OCI-LY7 (cell line): ENCODE measurements at regions not wholly inside any gene's neighbourhood (a gene's known extent, or its start where the extent isn't known, plus 50 kb on each side); places are given as distances from the start of the nearest gene placed in this dataset.

Source experiments
- BruUV-seq: library from RNA; stranded (reverse); fragments of 400-500 nt; replicated peaks from 2 replicates; lab custom pipeline; 2021; lab: Mats Ljungman, UMichigan
- CTCF ChIA-PET: fragments of 300-600 bp; sonication (Branson Sonifier 250); formaldehyde crosslinking; loops from one replicate; lab custom pipeline; 2022; ENCODE audit warnings: antibody characterized with exemption; ENCODE audit not compliant: unreplicated experiment; lab: Charles Lee
- POLR2A ChIA-PET: fragments of 300-600 bp; sonication (Branson Sonifier 250); formaldehyde crosslinking; loops from one replicate; lab custom pipeline; 2022; ENCODE audit warnings: antibody characterized with exemption; lab: Charles Lee
- DNase-seq: peaks from one replicate; pipeline ENCODE4 v3.0.0-alpha.2; 2015; ENCODE audit warnings: low spot score
- H2AFZ ChIP-seq: fragments of 200-600 bp; sonication (generic), shearing (Covaris generic); 2 replicates; pipeline ENCODE4 v1.6.1; 2014; ENCODE audit warnings: mild to moderate bottlenecking, antibody characterized with exemption, low read length, moderate library complexity
- H3K27ac ChIP-seq: fragments of 200-600 bp; sonication (generic); 2 replicates; pipeline ENCODE4 v1.5.1; 2014; ENCODE audit warnings: mixed run types, low read depth, mild to moderate bottlenecking, moderate library complexity, low read length, inconsistent platforms; ENCODE audit not compliant: poor library complexity, severe bottlenecking
- H3K36me3 ChIP-seq: fragments of 200-600 bp; sonication (generic); 2 replicates; pipeline ENCODE4 v1.6.1; 2014; ENCODE audit warnings: mild to moderate bottlenecking, antibody characterized with exemption, low read length, moderate library complexity, mixed read lengths; ENCODE audit not compliant: insufficient read depth
- H3K4me1 ChIP-seq: fragments of 200-600 bp; sonication (generic); 2 replicates; pipeline ENCODE4 v1.5.1; 2014; ENCODE audit warnings: mild to moderate bottlenecking, low read length; ENCODE audit not compliant: insufficient read depth, poor library complexity, severe bottlenecking
- H3K4me2 ChIP-seq: fragments of 200-600 bp; sonication (generic); 2 replicates; pipeline ENCODE4 v1.6.1; 2014; ENCODE audit warnings: mild to moderate bottlenecking, low read length
- H3K4me3 ChIP-seq: fragments of 200-600 bp; sonication (generic); 2 replicates; pipeline ENCODE4 v1.5.1; 2014; ENCODE audit warnings: mild to moderate bottlenecking, low read depth, low read length; ENCODE audit not compliant: poor library complexity, severe bottlenecking
- H3K79me2 ChIP-seq: fragments of 200-600 bp; sonication (generic); 2 replicates; pipeline ENCODE4 v1.6.1; 2016; ENCODE audit warnings: low read depth, mild to moderate bottlenecking, low read length, moderate library complexity, mixed read lengths; ENCODE audit not compliant: insufficient read depth
- H3K9me2 ChIP-seq: fragments of 200-600 bp; sonication (generic); 2 replicates; pipeline ENCODE4 v1.6.1; 2016; ENCODE audit warnings: mild to moderate bottlenecking, low read length, mixed read lengths; ENCODE audit not compliant: insufficient read depth
- H3K9me3 ChIP-seq: fragments of 200-600 bp; sonication (generic); 2 replicates; pipeline ENCODE4 v1.6.1; 2014; ENCODE audit warnings: mild to moderate bottlenecking, mixed run types, low read length, mixed read lengths
- H4K20me1 ChIP-seq: fragments of 200-600 bp; sonication (generic); 2 replicates; pipeline ENCODE4 v1.6.1; 2014; ENCODE audit warnings: mild to moderate bottlenecking, antibody characterized with exemption, low read length, moderate library complexity, mixed read lengths; ENCODE audit not compliant: insufficient read depth
- EZH2phosphoT487 ChIP-seq: fragments of 200-600 bp; sonication (generic); IDR thresholded peaks from 2 replicates; pipeline ENCODE4 v1.6.1; 2018; ENCODE audit warnings: low read depth, borderline replicate concordance, mild to moderate bottlenecking, mixed run types, antibody characterized with exemption, low read length, moderate library complexity, mixed read lengths
- intact Hi-C: fragments of 100-400 bp; cut with micrococcal nuclease; formaldehyde crosslinking; loops from one replicate; pipeline ENCODE4 v1.10.0; 2022; ENCODE audit not compliant: unreplicated experiment
- TF ChIP-seq, protein P1 (sequence below): fragments of 200-600 bp; sonication (generic); conservative IDR thresholded peaks from 2 replicates; pipeline ENCODE4 v1.5.1; 2014; ENCODE audit warnings: mild to moderate bottlenecking, antibody characterized with exemption, low read length, moderate library complexity, mixed read lengths

DNA sequence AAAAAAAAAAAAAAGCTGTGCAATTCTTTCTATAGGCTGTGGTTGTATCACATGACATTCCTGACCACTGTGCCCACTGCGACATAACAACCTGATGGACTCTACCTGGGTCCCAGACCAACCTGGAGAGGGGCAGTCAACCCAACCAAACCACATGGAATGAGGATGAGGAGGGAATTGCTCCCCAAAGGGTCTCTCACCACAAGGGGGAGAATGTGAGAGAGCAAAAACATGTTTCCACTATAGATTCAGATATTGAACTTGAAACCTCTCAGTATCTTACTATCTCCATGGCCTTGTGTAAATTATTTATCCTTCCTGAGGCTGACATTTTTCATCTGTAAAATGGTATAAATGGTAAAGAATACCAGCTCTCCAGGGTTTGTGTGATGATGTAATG, 66.9 kb upstream of the SV2C start:
- no peak overlapping the region for H3K4me3 ChIP-seq
- H4K20me1 ChIP-seq = no peaks in the 10 kb centered on the region
- no peak overlapping the region for H3K27ac ChIP-seq
- H3K4me2 ChIP-seq = no peak overlapping the region
- DNase-seq = no peak
- intact Hi-C loops = no loop called here
- no peaks in the 10 kb centered on the region for H3K9me3 ChIP-seq
- no peaks in the 10 kb centered on the region for H3K9me2 ChIP-seq
- TF ChIP-seq, protein P1, sequence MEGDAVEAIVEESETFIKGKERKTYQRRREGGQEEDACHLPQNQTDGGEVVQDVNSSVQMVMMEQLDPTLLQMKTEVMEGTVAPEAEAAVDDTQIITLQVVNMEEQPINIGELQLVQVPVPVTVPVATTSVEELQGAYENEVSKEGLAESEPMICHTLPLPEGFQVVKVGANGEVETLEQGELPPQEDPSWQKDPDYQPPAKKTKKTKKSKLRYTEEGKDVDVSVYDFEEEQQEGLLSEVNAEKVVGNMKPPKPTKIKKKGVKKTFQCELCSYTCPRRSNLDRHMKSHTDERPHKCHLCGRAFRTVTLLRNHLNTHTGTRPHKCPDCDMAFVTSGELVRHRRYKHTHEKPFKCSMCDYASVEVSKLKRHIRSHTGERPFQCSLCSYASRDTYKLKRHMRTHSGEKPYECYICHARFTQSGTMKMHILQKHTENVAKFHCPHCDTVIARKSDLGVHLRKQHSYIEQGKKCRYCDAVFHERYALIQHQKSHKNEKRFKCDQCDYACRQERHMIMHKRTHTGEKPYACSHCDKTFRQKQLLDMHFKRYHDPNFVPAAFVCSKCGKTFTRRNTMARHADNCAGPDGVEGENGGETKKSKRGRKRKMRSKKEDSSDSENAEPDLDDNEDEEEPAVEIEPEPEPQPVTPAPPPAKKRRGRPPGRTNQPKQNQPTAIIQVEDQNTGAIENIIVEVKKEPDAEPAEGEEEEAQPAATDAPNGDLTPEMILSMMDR = 0 out of 2 replicates have a peak, but pooled peaks have one; percentile 31
- TF ChIP-seq EZH2phosphoT487 = no peak
- H3K36me3 ChIP-seq = no peaks in the 10 kb centered on the region
- H3K4me1 ChIP-seq = no peaks in the 10 kb centered on the region
- no peak overlapping the region for H2AFZ ChIP-seq
- POLR2A ChIA-PET = no interaction called here
- H3K79me2 ChIP-seq = no peaks in the 10 kb centered on the region
- CTCF ChIA-PET = no interaction called here
- BruUV-seq = no TSS peak

DNA sequence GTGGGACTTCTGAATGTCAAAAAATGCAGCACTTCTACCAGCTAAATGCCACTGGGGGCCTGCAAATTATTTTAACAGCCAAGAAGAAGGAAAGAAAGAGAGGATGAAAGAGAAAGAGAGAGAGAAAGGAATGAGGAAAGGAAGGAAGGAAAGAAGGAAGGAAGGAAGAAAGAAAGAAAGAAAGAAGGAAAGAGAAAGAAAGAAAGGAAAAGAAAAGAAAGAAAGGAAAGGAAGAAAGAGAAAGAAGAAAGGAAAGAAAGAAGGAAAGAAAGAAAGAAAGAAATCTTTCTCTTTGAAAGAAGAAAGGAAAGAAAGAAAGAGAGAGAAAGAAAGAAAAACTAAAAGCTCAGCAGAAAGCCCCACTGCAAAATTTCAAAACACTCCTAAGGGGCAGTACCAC, 69.2 kb upstream of the SV2C start:
- no peak overlapping the region for H2AFZ ChIP-seq
- no peaks in the 10 kb centered on the region for H3K36me3 ChIP-seq
- TF ChIP-seq, protein P1 = no peak
- no peak for TF ChIP-seq EZH2phosphoT487
- POLR2A ChIA-PET = interaction anchor here (0.6 kb wide), 1 partner anchor 58 kb away, joined by 3 read pairs; no protein-coding TSS in a partner anchor
- no peaks in the 10 kb centered on the region for H4K20me1 ChIP-seq
- H3K4me1 ChIP-seq = no peaks in the 10 kb centered on the region
- intact Hi-C loops = no loop called here
- H3K9me3 ChIP-seq = no peaks in the 10 kb centered on the region
- BruUV-seq = no TSS peak
- H3K9me2 ChIP-seq = no peaks in the 10 kb centered on the region
- H3K27ac ChIP-seq = no peak overlapping the region
- H3K4me2 ChIP-seq = no peak overlapping the region
- CTCF ChIA-PET = no interaction called here
- H3K4me3 ChIP-seq = no peak overlapping the region
- no peak for DNase-seq
- H3K79me2 ChIP-seq = no peaks in the 10 kb centered on the region

DNA sequence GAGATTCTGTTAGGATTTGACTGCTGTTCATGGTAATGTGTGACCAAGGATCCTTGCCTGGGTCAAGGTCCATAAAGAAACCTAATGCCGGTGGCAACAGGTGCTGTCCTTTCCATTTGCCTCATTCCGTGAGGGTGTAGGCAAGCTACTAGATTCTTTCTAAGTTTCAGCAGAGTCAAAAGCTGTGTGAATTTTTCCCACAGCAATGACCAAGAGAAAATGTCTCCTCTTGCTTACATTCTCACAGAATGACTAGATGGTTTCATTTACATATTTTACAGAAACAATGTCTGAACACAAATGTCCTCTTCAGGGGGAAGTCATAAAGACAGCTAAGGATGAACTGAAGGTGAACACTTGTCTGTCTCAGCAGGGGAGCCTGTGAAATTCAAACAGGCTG, 75.3 kb upstream of the SV2C start:
- no TSS peak for BruUV-seq
- Histone ChIP-seq H3K4me2 (no peak overlapping the region), H3K9me3 (no peaks in the 10 kb centered on the region), H3K36me3 (no peaks in the 10 kb centered on the region), H4K20me1 (no peaks in the 10 kb centered on the region), H2AFZ (no peak overlapping the region), H3K9me2 (no peaks in the 10 kb centered on the region), H3K4me1 (no peaks in the 10 kb centered on the region), H3K27ac (no peak overlapping the region), H3K79me2 (no peaks in the 10 kb centered on the region), H3K4me3 (no peak overlapping the region)
- CTCF ChIA-PET = no interaction called here
- intact Hi-C loops = no loop called here
- POLR2A ChIA-PET = no interaction called here
- no peak for DNase-seq
- TF ChIP-seq, protein P1 = no peak
- TF ChIP-seq EZH2phosphoT487 = no peak
